A549 (cell line): ENCODE measurements at regions not wholly inside any gene's neighbourhood (a gene's known extent, or its start where the extent isn't known, plus 50 kb on each side); places are given as distances from the start of the nearest gene placed in this dataset.

Experiments
- BHLHE40 ChIP-seq: IDR thresholded peaks from 2 replicates; pipeline ENCODE4 v1.6.1; 2012; ENCODE audit warnings: low read depth, low read length, inconsistent platforms
- CBX2 ChIP-seq: fragments of 200-600 bp; sonication (generic); IDR thresholded peaks from 2 replicates; pipeline ENCODE4 v1.6.1; 2016; ENCODE audit warnings: low read depth, mild to moderate bottlenecking, borderline replicate concordance
- CTCF ChIP-seq: fragments of >200 bp; sonication (Bioruptor Twin); formaldehyde crosslinking; IDR thresholded peaks from 3 replicates; pipeline ENCODE4 v1.5.1; 2016
- EP300 ChIP-seq, 2 experiments: fragments of >200 bp; sonication (Bioruptor Twin); formaldehyde crosslinking; IDR thresholded peaks; 2 replicates in 1 of 2; 3 replicates in 1 of 2; pipeline ENCODE4 v1.6.1; 2016 to 2017
- JUNB ChIP-seq: fragments of >200 bp; sonication (Bioruptor Twin); formaldehyde crosslinking; IDR thresholded peaks from 2 replicates; pipeline ENCODE4 v1.6.1; 2016
- KDM5A ChIP-seq: fragments of 200-600 bp; sonication (generic); IDR thresholded peaks from 2 replicates; pipeline ENCODE4 v1.6.1; 2016; ENCODE audit warnings: antibody characterized with exemption, mild to moderate bottlenecking
- MAFK ChIP-seq: fragments of 450-650 bp; IDR thresholded peaks from 2 replicates; pipeline ENCODE4 v1.6.1; 2014; ENCODE audit not compliant: partially characterized antibody
- PBX3 ChIP-seq: IDR thresholded peaks from 2 replicates; pipeline ENCODE4 v1.6.1; 2012
- POLR2A ChIP-seq: IDR thresholded peaks from 2 replicates; pipeline ENCODE4 v1.6.1; 2012; ENCODE audit warnings: mild to moderate bottlenecking, low read length
- TP53 ChIP-seq: fragments of 250-450 bp; sonication (Bioruptor Pico); IDR thresholded peaks from 2 replicates; pipeline ENCODE4 v1.5.0; 2021; ENCODE audit warnings: mild to moderate bottlenecking, moderate library complexity

- TF ChIP-seq TP53 (CRISPR knock-in tag): no peak
- TF ChIP-seq CBX2: no peak
- TF ChIP-seq CTCF: no peak
- no peak for TF ChIP-seq MAFK
- no peak for TF ChIP-seq PBX3
- TF ChIP-seq KDM5A: no peak
- TF ChIP-seq JUNB: no peak
- no peak for TF ChIP-seq BHLHE40
- TF ChIP-seq EP300 (IDR thresholded peaks at IDR 0.05): no peak
- TF ChIP-seq POLR2A: no peak
Measured at GRCh38 chr7:109660401-109660800, 1090.7 kb downstream of the DNAJB9 start.
